IPS-15b (cell line): ENCODE measurements at regions not wholly inside any gene's neighbourhood (a gene's known extent, or its start where the extent isn't known, plus 50 kb on each side); places are given as distances from the start of the nearest gene placed in this dataset.
"Not testable (repeated sequence)": the region's sequence is repeated elsewhere in the genome, so short reads cannot be mapped to it uniquely, and the experiment has no call there.

Source experiments
- H3K27me3 ChIP-seq: one replicate; pipeline ENCODE4 v1.6.1; 2013; ENCODE audit warnings: low read length; ENCODE audit not compliant: control insufficient read depth, insufficient read depth
- H3K36me3 ChIP-seq: one replicate; pipeline ENCODE4 v1.6.1; 2013; ENCODE audit warnings: low read length; ENCODE audit not compliant: control insufficient read depth, insufficient read depth
- H3K4me1 ChIP-seq: one replicate; pipeline ENCODE4 v1.6.1; 2013; ENCODE audit warnings: mild to moderate bottlenecking, low read length; ENCODE audit not compliant: control insufficient read depth, insufficient read depth
- H3K4me3 ChIP-seq: one replicate; pipeline ENCODE4 v1.5.1; 2013; ENCODE audit warnings: low read depth, low read length
- H3K9ac ChIP-seq: one replicate; pipeline ENCODE4 v1.6.1; 2013; ENCODE audit warnings: low read depth, mild to moderate bottlenecking, low read length
- H3K9me3 ChIP-seq: one replicate; pipeline ENCODE4 v1.6.1; 2013; ENCODE audit warnings: mild to moderate bottlenecking, low read length; ENCODE audit not compliant: control insufficient read depth, insufficient read depth

DNA sequence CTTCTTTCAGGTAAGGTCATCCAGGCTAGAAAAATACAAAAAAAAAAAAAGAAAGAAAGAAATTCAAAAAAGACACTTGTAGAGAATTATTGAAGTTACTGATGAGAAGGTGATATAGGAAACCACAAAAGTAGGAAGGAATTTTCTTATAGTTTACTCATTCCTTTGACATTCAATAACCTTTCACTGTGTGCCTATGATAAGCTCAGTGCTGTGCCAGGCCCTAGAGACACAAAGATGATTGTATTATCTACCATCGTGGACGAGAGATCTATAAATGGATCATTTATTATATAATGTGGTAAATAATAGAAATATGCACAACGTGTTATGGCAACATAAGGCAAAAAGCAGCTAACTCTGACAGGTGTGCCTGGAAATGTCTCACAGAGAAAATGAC is 109.6 kb upstream of the NGF start:
- H3K9ac ChIP-seq, result no peak overlapping the region

DNA sequence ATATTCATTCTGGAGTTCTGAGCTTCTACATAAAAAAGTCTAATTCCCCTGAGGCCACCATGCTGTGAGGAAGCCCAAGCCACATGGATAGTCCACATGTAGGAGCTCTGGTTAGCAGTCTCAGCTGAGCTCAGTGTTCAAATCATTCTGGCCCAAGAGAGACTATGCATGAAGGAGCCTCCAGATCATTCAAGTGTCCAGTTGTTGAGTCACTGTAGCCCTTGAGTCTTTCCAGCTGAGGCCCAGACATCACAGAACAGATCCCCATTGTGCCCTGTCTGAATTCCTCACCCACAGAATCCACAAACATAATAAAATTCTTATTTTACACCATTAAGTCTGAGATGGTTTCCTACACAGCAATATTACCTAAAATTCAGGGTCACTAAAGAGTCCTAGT is 107.0 kb upstream of the NGF start:
- Histone ChIP-seq H3K4me1 (no peaks in the 10 kb centered on the region), H3K36me3 (no peaks in the 10 kb centered on the region), H3K27me3 (no peaks in the 10 kb centered on the region)

More for the DNA sequence above, 109.6 kb upstream of the NGF start:
- H3K4me3 ChIP-seq, result no peak overlapping the region
- H3K9me3 ChIP-seq, result no peaks in the 10 kb centered on the region
- no peaks in the 10 kb centered on the region for H3K4me1 ChIP-seq
- H3K36me3 ChIP-seq, result no peaks in the 10 kb centered on the region
- H3K27me3 ChIP-seq, result no peaks in the 10 kb centered on the region

DNA sequence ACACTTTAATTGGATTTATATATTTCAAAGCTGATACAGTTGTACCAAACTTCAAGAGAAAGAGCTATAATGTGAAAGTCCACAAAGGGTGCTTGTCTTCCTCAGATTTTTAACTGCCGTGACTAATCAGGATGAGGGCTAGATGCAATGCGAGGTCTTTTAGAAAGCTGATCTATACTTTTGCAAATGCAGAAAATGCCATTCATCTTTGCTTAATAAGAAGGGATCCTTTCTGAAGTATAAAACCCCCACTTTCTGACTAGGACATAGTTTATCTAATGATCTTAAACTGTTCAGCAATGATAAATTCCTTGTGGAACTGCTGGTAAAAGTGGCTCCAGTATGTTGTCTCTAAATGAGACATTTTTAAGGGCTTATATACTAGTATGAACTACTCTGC is 102.7 kb upstream of the NGF start:
- Histone ChIP-seq H3K27me3 (no peaks in the 10 kb centered on the region), H3K9me3 (no peaks in the 10 kb centered on the region), H3K9ac (no peak overlapping the region), H3K4me1 (peaks cover 7% of the 10 kb centered on the region), H3K36me3 (no peaks in the 10 kb centered on the region), H3K4me3 (no peak overlapping the region)

More for the DNA sequence above, 107.0 kb upstream of the NGF start:
- Histone ChIP-seq H3K9ac (no peak overlapping the region), H3K9me3 (no peaks in the 10 kb centered on the region), H3K4me3 (no peak overlapping the region)

DNA sequence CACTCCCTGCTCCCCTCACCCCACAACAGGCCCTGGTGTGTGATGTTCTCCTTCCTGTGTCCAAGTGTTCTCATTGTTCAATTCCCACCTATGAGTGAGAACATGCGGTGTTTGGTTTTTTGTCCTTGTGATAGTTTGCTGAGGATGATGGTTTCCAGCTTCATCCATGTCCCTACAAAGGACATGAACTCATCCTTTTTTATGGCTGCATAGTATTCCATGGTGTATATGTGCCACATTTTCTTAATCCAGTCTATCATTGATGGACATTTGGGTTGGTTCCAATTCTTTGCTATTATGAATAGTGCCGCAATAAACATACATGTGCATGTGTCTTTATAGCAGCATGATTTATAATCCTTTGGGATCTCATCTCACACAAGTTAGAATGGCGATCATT is 101.5 kb upstream of the NGF start:
- not testable (repeated sequence) for H3K9ac ChIP-seq, H3K27me3 ChIP-seq, H3K36me3 ChIP-seq, H3K9me3 ChIP-seq, H3K4me1 ChIP-seq, H3K4me3 ChIP-seq

DNA sequence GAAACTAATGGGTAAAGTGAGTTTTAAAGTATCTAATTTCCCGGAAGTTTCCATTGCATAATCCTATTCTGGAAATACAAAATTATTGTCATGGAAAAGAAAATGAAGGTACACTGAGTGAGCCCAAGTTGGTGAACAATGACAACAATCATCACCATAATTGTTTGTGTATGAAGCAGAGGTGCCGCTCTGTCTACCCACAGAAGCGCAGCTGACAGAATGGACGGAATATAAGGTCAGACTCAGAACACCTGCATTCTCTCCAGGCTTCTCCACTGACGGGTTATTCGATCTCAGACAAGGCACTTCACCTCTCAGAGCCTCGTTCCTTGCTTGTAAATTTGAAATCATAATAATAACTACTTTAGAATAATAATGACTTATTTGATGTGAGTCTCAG is 99.1 kb upstream of the NGF start:
- Histone ChIP-seq H3K4me3 (no peak overlapping the region), H3K9ac (no peak overlapping the region), H3K36me3 (no peaks in the 10 kb centered on the region), H3K9me3 (no peaks in the 10 kb centered on the region), H3K4me1 (peaks cover 7% of the 10 kb centered on the region), H3K27me3 (no peaks in the 10 kb centered on the region)

DNA sequence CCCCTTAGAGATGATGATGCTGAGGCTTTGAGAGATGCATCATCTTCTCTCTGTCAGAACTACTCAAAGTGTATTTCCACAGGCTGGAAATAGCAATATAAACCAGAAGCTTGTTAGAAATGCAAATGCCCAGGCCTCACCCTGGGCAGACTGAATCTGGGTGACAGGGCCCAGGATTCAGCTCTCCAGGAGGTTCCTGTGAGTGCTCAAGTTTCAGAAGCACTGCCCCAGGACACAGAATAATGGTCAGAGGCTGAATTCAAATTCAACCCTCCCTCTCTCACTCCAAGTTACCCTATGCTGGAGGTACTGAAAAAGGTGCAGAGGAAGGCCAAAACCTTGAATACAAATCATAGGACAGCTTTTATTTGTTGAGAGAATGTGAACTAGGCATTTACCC is 98.5 kb upstream of the NGF start:
- H3K27me3 ChIP-seq, result no peaks in the 10 kb centered on the region
- peaks cover 7% of the 10 kb centered on the region for H3K4me1 ChIP-seq
- H3K36me3 ChIP-seq, result no peaks in the 10 kb centered on the region
- no peak overlapping the region for H3K4me3 ChIP-seq
- H3K9ac ChIP-seq, result no peak overlapping the region
- H3K9me3 ChIP-seq, result no peaks in the 10 kb centered on the region

DNA sequence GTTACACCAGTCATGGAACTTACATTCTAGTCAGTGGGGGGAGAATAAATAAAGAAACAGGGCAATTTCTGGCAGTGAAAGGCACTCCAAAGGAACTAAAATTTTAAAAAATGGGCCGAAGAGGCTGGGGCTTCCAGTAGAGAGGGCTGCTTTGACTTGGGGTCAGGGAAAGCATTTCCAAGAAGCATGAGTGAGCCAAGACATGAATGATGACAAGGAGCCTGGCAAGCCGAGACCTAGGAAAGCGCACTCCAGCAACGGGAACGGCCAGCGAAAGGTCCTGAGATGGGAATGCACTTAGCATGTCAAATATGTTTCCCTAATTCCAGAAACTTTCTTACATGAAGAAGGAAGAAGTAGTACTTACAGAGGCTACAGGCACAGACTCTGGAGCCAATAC is 95.4 kb upstream of the NGF start:
- Histone ChIP-seq H3K9me3 (no peaks in the 10 kb centered on the region), H3K4me3 (no peak overlapping the region), H3K27me3 (no peaks in the 10 kb centered on the region), H3K9ac (no peak overlapping the region), H3K4me1 (peaks cover 7% of the 10 kb centered on the region), H3K36me3 (no peaks in the 10 kb centered on the region)

DNA sequence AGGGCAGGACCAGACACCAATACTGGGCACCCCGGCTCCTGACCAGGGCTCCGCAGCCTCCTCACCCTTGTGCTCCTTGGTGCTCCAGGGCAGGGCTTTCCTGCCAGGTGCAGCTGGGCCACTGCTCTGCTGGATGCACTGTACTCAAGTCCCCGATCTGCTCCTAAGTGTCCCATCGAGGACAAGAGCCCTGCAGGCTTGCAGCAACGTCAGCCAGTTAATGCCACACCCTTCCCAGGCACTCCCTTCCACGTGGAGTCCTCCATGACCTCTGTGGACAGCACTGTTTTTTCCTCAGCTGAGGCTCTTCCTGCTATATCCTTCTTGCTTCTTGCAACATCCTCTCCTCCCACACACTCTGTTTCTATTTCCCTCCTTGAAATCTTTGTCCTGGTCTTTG is 94.0 kb upstream of the NGF start:
- peaks cover 4% of the 10 kb centered on the region for H3K4me1 ChIP-seq

DNA sequence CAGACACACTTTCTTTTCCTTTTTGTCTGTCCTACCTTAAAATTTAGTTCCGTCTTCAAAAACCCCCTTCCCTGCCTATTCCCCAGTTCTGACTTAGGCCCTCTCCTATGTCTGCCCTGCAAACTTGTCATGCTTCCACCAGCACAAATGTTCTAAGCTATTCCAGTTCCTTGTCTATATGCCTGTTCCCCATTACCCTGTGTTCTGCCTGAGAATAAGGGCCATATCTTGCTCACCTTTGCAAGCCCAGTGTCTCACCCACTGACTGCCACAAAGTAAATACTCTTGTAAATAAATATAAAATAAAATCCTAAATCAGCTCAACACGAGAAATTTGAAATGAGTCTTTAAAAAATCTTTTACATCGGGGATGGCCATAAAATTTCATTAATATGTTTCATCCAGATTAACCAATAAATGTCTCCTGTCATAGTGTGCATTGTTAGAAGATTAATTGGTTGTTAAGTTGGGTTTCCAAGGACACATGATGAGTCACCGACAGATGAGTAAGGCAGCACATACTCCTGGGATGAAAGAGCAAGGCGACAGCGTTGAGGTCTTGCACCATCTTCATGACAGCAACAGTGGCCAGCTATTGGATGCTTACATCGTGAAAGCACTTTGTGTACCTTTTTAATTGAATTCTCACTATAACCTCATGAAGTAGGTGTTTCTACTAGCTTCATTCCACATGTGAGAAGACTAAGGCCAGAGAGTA is 92.6 kb upstream of the NGF start:
- no peak overlapping the region for H3K9ac ChIP-seq
- H3K4me3 ChIP-seq, result no peak overlapping the region
- H3K27me3 ChIP-seq, result no peaks in the 10 kb centered on the region
- no peaks in the 10 kb centered on the region for H3K9me3 ChIP-seq
- H3K36me3 ChIP-seq, result no peaks in the 10 kb centered on the region
- no peaks in the 10 kb centered on the region for H3K4me1 ChIP-seq

More for the DNA sequence above, 94.0 kb upstream of the NGF start:
- no peaks in the 10 kb centered on the region for H3K27me3 ChIP-seq
- no peaks in the 10 kb centered on the region for H3K9me3 ChIP-seq
- H3K36me3 ChIP-seq, result no peaks in the 10 kb centered on the region
- H3K4me3 ChIP-seq, result no peak overlapping the region
- no peak overlapping the region for H3K9ac ChIP-seq

DNA sequence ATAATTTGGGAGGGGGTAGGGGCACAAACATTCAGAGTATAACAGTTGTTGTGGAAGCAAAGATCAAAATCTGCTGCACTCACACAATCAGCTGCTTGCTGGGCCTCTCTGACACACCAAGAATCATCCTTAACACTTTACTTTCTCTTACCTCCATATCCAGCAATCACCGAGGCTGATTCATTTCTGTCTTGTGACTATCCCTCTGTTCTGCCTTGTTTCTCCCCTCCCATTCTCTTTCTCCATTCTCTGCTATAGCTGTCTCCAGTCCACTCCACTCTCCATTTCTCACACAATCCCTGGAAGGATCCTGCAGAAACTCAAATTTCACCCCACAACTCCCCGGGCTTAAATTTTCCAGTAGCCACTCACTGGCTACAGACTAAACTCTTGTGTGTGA is 91.8 kb upstream of the NGF start:
- H3K36me3 ChIP-seq, result no peaks in the 10 kb centered on the region
- no peak overlapping the region for H3K4me3 ChIP-seq
- no peaks in the 10 kb centered on the region for H3K27me3 ChIP-seq
- H3K9ac ChIP-seq, result no peak overlapping the region
- no peaks in the 10 kb centered on the region for H3K9me3 ChIP-seq
- H3K4me1 ChIP-seq, result no peaks in the 10 kb centered on the region

DNA sequence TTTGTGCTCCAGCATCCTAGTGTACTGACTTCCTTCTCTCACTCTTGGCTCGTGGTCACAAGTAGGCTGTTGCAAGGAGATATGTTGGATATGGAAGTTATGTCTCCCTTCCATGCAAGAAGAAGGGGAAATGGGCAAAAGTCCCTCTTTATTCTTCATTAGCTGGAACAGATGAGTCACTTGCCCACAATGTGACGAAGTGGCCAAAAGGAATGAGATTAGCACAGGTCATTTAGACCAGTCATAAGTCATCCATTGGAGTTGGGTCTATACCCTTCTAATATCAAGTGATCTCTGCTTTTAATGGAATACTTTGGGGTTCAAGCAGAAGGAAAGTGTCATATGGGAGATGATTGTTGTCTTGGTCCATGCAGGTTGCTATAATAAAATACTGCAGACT is 91.2 kb upstream of the NGF start:
- Histone ChIP-seq H3K27me3 (no peaks in the 10 kb centered on the region), H3K4me3 (no peak overlapping the region), H3K9ac (no peak overlapping the region), H3K36me3 (no peaks in the 10 kb centered on the region), H3K9me3 (no peaks in the 10 kb centered on the region), H3K4me1 (no peaks in the 10 kb centered on the region)

DNA sequence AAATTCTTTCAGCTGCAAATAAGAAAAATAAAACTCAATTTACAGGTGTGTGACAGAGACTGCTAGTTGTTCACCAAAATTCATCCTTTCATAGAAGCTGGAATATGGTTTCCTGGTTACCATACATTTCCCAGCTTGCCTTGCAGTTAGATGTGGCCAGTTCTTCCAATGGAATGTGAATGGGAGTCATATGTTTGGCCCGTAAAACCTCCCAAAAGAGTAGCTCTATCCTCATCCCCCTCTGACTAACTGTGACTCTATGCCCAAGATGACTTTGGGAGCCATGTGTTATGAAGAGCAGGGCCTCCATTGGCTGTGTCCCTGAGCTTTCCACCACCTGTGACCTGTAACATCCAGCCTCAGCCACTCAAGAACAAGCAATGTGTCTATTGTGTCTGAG is 90.6 kb upstream of the NGF start:
- Histone ChIP-seq H3K4me1 (no peaks in the 10 kb centered on the region), H3K4me3 (no peak overlapping the region), H3K9me3 (no peaks in the 10 kb centered on the region), H3K27me3 (no peaks in the 10 kb centered on the region), H3K9ac (no peak overlapping the region), H3K36me3 (no peaks in the 10 kb centered on the region)
